Osteocyte (in vitro differentiated cells): ENCODE measurements at regions not wholly inside any gene's neighbourhood (a gene's known extent, or its start where the extent isn't known, plus 50 kb on each side); places are given as distances from the start of the nearest gene placed in this dataset.
"Not testable (repeated sequence)": the region's sequence is repeated elsewhere in the genome, so short reads cannot be mapped to it uniquely, and the experiment has no call there.

Source experiments
- DNase-seq: peaks from one replicate; pipeline ENCODE4 v3.0.0; 2021; ENCODE audit warnings: mixed read lengths; ENCODE audit not compliant: unreplicated experiment; ENCODE audit errors: extremely low spot score
- H3K27ac Mint-ChIP-seq: one replicate; pipeline ENCODE4 v1.8.0; 2021; ENCODE audit warnings: mild to moderate bottlenecking, mixed read lengths; ENCODE audit not compliant: unreplicated experiment
- H3K27me3 Mint-ChIP-seq: one replicate; pipeline ENCODE4 v1.8.0; 2021; ENCODE audit warnings: mixed read lengths; ENCODE audit not compliant: unreplicated experiment
- H3K36me3 Mint-ChIP-seq: one replicate; pipeline ENCODE4 v1.8.0; 2021; ENCODE audit warnings: mixed read lengths; ENCODE audit not compliant: unreplicated experiment
- H3K4me1 Mint-ChIP-seq: one replicate; pipeline ENCODE4 v1.8.0; 2021; ENCODE audit warnings: mixed read lengths; ENCODE audit not compliant: unreplicated experiment
- H3K4me3 Mint-ChIP-seq: one replicate; pipeline ENCODE4 v1.8.0; 2021; ENCODE audit warnings: mild to moderate bottlenecking, moderate library complexity, mixed read lengths; ENCODE audit not compliant: unreplicated experiment
- H3K9me3 Mint-ChIP-seq: one replicate; pipeline ENCODE4 v1.8.0; 2021; ENCODE audit warnings: mixed read lengths; ENCODE audit not compliant: unreplicated experiment
- CTCF ChIP-seq: fragments of 200-600 bp; sonication (generic); IDR thresholded peaks from 2 replicates; pipeline ENCODE4 v1.5.0; 2021; ENCODE audit warnings: antibody characterized with exemption, mild to moderate bottlenecking, moderate library complexity

GRCh38 chr20:47963022-47963421 is 177.7 kb upstream of the SULF2 start:
- H3K27ac Mint-ChIP-seq: no peak overlapping the region
- no peak for DNase-seq
- no peaks in the 10 kb centered on the region for H3K4me1 Mint-ChIP-seq
- H3K27me3 Mint-ChIP-seq: peaks cover 63% of the 10 kb centered on the region
- no peaks in the 10 kb centered on the region for H3K36me3 Mint-ChIP-seq
- no peaks in the 10 kb centered on the region for H3K9me3 Mint-ChIP-seq
- no peak for TF ChIP-seq CTCF
- no peak overlapping the region for H3K4me3 Mint-ChIP-seq

- no peak for DNase-seq
- Mint-ChIP-seq H3K4me1 (no peaks in the 10 kb centered on the region), H3K9me3 (no peaks in the 10 kb centered on the region), H3K36me3 (no peaks in the 10 kb centered on the region), H3K4me3 (no peak overlapping the region), H3K27me3 (peaks cover 65% of the 10 kb centered on the region), H3K27ac (no peak overlapping the region)
- TF ChIP-seq CTCF: no peak
These were observed 177.1 kb upstream of the SULF2 start for GRCh38 chr20:47962286-47962963.

- no peak for TF ChIP-seq CTCF
- Mint-ChIP-seq H3K9me3 (no peaks in the 10 kb centered on the region), H3K36me3 (no peaks in the 10 kb centered on the region), H3K27me3 (peaks cover 54% of the 10 kb centered on the region), H3K27ac (no peak overlapping the region), H3K4me1 (peaks cover 9% of the 10 kb centered on the region), H3K4me3 (no peak overlapping the region)
- no peak for DNase-seq
These were observed 175.7 kb upstream of the SULF2 start for GRCh38 chr20:47960769-47961541.

- no peak for DNase-seq
- Mint-ChIP-seq H3K36me3 (no peaks in the 10 kb centered on the region), H3K27ac (no peak overlapping the region), H3K27me3 (peaks cover 52% of the 10 kb centered on the region), H3K4me3 (no peak overlapping the region), H3K9me3 (no peaks in the 10 kb centered on the region), H3K4me1 (peaks cover 14% of the 10 kb centered on the region)
- no peak for TF ChIP-seq CTCF
These were observed 175.0 kb upstream of the SULF2 start for GRCh38 chr20:47960277-47960676.

- not testable (repeated sequence) for H3K4me3 Mint-ChIP-seq, DNase-seq, H3K9me3 Mint-ChIP-seq, H3K27ac Mint-ChIP-seq, H3K36me3 Mint-ChIP-seq
- peaks cover 59% of the 10 kb centered on the region for H3K27me3 Mint-ChIP-seq
- peaks cover 14% of the 10 kb centered on the region for H3K4me1 Mint-ChIP-seq
These were observed 172.9 kb upstream of the SULF2 start for GRCh38 chr20:47957989-47958801.
